Right ventricle myocardium superior (tissue), 1 donor: ENCODE measurements at regions not wholly inside any gene's neighbourhood (a gene's known extent, or its start where the extent isn't known, plus 50 kb on each side); places are given as distances from the start of the nearest gene placed in this dataset.
A peak's percentile ranks its signal among the peaks of the same experiment; 100 is the strongest.
"Not testable (repeated sequence)": the region's sequence is repeated elsewhere in the genome, so short reads cannot be mapped to it uniquely, and the experiment has no call there.

Experiments
- ATAC-seq: fragments of 200-7000 bp; cut with Tn5 transposase; one replicate; pipeline ENCODE4 v1.9.1; 2020; ENCODE audit warnings: mild to moderate bottlenecking; ENCODE audit not compliant: poor library complexity
- DNase-seq: peaks from one replicate; pipeline ENCODE4 v3.0.0-alpha.2; 2020
- intact Hi-C: fragments of 100-400 bp; cut with DNase I; formaldehyde crosslinking; loops from one replicate; pipeline ENCODE4 v1.11.2; 2022
- donor health status: DM: no; HTN: yes; CAD: no; lungs with severe emphysema.

GRCh38 chr5:72658161-72658560, 151.0 kb upstream of the ZNF366 start:
- DNase-seq, result no peak
- intact Hi-C loops, result no loop called here
- no peak for ATAC-seq

DNA sequence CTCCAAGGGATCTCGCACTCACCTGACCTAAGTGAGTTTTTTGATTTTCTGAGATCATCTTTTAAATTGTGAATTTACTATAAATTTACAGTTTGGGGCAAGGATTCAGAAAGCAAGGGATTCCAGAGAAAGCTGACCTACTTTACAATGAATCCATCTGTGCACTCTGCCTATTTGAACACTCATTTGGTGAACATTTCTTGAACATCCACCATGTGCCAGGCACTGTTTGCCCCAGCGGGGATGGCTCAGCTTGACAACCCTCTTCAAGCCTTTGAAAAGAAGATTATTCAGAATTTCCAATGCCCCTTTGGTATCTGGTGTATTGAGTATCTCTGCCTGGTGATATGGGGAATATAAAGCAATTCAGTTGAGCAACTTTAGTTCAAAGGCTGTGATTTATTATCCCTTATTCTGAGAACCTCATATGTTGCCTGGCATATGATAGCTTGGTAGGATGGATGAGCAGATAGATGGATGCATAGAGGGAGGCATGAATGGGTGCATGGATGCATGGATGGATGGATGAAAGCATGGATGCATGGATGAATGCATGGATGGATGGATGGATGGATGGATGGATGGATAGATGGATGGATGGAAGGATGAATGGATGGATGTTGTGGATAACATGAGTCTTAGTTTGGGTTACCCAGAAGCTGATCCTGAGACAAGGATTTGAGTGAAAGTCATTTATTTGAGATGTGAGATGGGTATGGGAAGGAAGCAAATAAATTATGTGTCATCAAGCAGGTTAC, 149.7 kb upstream of the ZNF366 start:
- intact Hi-C loops, result no loop called here
- no peak for ATAC-seq
- DNase-seq, result no peak

DNA sequence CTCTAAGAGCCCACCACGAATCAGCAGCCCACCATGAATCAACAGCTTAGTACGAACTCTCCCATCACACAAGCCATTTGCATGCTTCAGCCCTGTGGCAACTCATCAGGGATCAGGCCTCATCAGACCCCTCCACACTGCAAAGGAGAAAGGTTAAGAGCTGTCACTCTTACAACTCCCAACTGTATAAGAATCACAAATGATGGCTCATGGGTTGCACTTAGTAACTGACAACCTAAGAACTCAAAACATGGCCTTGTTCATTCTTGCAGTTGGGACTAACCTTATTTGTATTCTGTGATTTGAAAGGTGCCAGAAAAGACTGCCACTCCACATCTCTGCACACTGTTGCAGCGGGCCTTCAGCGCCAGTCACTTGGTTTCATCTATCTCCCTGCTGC, 149.1 kb upstream of the ZNF366 start:
- ATAC-seq (no peak), DNase-seq (no peak)
- intact Hi-C loops, result no loop called here

DNA sequence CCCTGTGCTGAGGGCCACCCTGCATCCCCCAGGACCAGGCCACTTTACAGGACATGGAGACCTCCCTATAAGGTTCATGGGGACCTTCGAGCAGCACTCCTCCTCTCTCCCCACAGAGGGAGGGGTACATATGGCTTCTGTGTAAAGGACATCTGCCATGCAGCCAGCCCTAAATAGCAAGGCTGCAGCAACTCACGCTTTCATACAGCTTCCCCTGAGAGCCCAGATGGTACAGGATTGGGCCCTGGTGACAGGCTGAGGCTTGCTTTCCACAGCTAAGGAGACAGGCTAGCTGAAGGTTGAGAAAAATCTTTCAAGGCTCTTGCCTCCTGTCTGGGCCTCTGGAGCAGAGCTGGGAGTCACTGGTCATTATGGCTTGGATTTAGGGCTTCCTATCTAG, 147.0 kb upstream of the ZNF366 start:
- no peak for DNase-seq
- intact Hi-C loops, result no loop called here
- no peak for ATAC-seq

- intact Hi-C loops, result no loop called here
- ATAC-seq, result no peak
- no peak for DNase-seq
Measured at GRCh38 chr5:72653586-72653985, 146.4 kb upstream of the ZNF366 start.

DNA sequence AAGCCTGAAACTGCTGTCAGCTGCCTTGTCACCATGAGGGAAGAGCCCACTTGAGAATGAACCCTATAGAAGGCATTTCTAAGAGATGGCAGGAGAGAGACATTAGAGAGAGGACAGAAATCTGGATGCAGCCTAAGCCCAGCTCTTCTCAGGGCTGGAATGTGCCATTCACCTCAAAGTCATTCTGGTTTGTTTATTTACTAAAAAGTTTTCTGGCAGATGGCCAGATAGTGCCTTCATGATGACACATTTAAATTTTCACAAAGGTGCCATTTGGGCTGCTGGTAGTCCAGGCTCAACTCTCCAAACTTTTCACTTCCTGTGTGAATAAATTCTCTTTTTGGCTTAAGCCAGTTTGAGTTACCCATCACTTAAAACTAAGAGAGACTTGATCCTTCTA, 144.6 kb upstream of the ZNF366 start:
- intact Hi-C loops, result no loop called here
- DNase-seq (no peak), ATAC-seq (no peak)

DNA sequence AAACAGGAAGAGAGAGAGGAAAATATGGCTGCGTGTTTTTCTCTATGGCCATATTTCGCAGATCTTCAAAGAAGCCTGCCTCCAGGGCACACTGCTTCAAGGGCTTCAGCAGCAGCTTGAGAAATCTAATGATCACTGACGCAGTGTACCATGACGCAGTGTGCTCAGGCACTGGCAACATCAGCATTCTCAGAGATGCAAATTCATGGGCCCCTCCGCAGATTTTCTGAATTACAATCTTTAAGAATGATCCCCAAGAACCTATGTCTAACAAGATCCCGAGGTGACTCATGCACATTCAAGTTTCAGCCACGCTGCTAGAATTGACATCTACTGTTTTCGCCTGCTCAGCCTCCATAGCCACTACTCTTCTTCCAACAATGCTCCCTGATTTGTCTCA, 143.9 kb upstream of the ZNF366 start:
- intact Hi-C loops, result no loop called here
- ATAC-seq, result no peak
- DNase-seq, result no peak

GRCh38 chr5:72649449-72649848, 142.2 kb upstream of the ZNF366 start:
- DNase-seq (no peak), ATAC-seq (no peak)
- intact Hi-C loops, result no loop called here

GRCh38 chr5:72648480-72648879, 141.3 kb upstream of the ZNF366 start:
- intact Hi-C loops, result no loop called here
- ATAC-seq (no peak), DNase-seq (no peak)

GRCh38 chr5:72647806-72648205, 140.6 kb upstream of the ZNF366 start:
- no peak for ATAC-seq
- no peak for DNase-seq
- intact Hi-C loops, result no loop called here

- intact Hi-C loops, result no loop called here
- ATAC-seq (no peak), DNase-seq (no peak)
Measured at GRCh38 chr5:72646246-72646866, 139.1 kb upstream of the ZNF366 start.

GRCh38 chr5:72645064-72645846, 138.0 kb upstream of the ZNF366 start:
- intact Hi-C loops, result no loop called here
- DNase-seq, result no peak
- ATAC-seq, result no peak

DNA sequence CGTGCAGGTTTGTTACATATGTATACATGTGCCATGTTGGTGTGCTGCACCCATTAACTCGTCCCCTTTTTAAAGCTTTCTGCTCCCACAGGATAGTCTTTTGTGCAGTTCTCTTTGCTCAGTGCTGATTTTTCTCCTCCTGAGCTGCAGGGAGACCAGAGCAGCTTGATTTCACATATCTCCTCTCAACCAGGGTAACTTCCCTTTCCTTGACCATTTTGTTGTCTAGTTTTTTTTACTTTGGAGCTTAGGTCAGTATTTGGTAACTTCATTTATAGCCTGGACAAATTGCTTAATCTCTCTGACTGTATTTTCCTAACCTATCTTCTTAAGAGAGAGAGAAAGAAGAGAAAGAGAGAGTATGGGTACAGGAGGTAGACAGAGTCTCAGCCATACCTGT, 137.1 kb upstream of the ZNF366 start:
- DNase-seq (no peak), ATAC-seq (no peak)
- intact Hi-C loops, result no loop called here

- DNase-seq (no peak), ATAC-seq (no peak)
- intact Hi-C loops, result no loop called here
Measured at GRCh38 chr5:72641164-72641563, 134.0 kb upstream of the ZNF366 start.

GRCh38 chr5:72637058-72637457, 129.8 kb upstream of the ZNF366 start:
- DNase-seq (no peak), ATAC-seq (no peak)
- intact Hi-C loops, result no loop called here

- DNase-seq, ATAC-seq, intact Hi-C loops: not testable (repeated sequence)
Measured at GRCh38 chr5:72636565-72636964, 129.4 kb upstream of the ZNF366 start.

DNA sequence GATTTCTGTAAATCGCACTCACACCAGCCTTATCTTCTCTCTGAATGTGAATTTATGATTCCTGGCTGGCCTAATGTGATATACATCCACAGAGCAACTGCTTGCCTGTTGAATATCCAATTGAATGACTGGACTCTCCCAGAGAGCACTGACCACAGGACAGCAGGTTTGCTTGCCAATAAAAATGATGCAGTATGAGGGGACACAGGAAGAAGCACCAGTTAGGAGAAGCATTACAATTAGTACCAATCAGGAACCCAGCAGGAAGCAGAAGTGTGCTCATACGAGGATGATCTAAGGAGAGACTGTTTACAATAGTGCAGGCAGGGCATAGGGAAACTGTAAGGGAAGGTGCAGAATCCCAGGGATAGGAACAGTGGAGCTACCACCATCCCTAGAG, 127.2 kb upstream of the ZNF366 start:
- DNase-seq, result no peak
- ATAC-seq, result no peak
- intact Hi-C loops, result no loop called here

GRCh38 chr5:72633649-72634048, 126.4 kb upstream of the ZNF366 start:
- intact Hi-C loops, result no loop called here
- no peak for DNase-seq
- ATAC-seq, result no peak

GRCh38 chr5:72633041-72633445, 125.8 kb upstream of the ZNF366 start:
- intact Hi-C loops, result no loop called here
- ATAC-seq (peak; percentile 27), DNase-seq (no peak)

- DNase-seq, result no peak
- no peak for ATAC-seq
- intact Hi-C loops, result no loop called here
Measured at GRCh38 chr5:72630721-72631120, 123.5 kb upstream of the ZNF366 start.
